ENCODE measurements at regions not wholly inside any gene's neighbourhood (a gene's known extent, or its start where the extent isn't known, plus 50 kb on each side); places are given as distances from the start of the nearest gene placed in this dataset.
A peak's percentile ranks its signal among the peaks of the same experiment; 100 is the strongest.

GRCh38 chr15:62527387-62527786 lies 362.3 kb upstream of the C2CD4B start:
- DNase-seq (ENCODE audit: low read depth) = no peak
- H3K4me3 ChIP-seq (ENCODE audit: low read length) = no peak overlapping the region
- TF ChIP-seq CTCF (conservative IDR thresholded peaks at IDR 0.05; ENCODE audit: low read length) = no peak

- no peak for DNase-seq (ENCODE audit: low read depth)
- TF ChIP-seq CTCF (conservative IDR thresholded peaks at IDR 0.05; ENCODE audit: low read length) = no peak
- H3K4me3 ChIP-seq (ENCODE audit: low read length) = no peak overlapping the region
Observed at GRCh38 chr15:62528505-62528904, 363.4 kb upstream of the C2CD4B start.

- no peak overlapping the region for H3K4me3 ChIP-seq (ENCODE audit: low read length)
- TF ChIP-seq CTCF (conservative IDR thresholded peaks at IDR 0.05; ENCODE audit: low read length) = no peak
- DNase-seq (ENCODE audit: low read depth) = no peak
Observed at GRCh38 chr15:62532367-62532766, 367.3 kb upstream of the C2CD4B start.

GRCh38 chr15:62533687-62534086 lies 368.6 kb upstream of the C2CD4B start:
- TF ChIP-seq CTCF (conservative IDR thresholded peaks at IDR 0.05; ENCODE audit: low read length) = no peak
- peak; percentile 57 for DNase-seq (ENCODE audit: low read depth)
- no peak overlapping the region for H3K4me3 ChIP-seq (ENCODE audit: low read length)

- H3K4me3 ChIP-seq (ENCODE audit: low read length) = no peak overlapping the region
- DNase-seq (ENCODE audit: low read depth) = peak; percentile 48
- TF ChIP-seq CTCF (conservative IDR thresholded peaks at IDR 0.05; ENCODE audit: low read length) = no peak
Observed at GRCh38 chr15:62534996-62535395, 369.9 kb upstream of the C2CD4B start.

- no peak for DNase-seq (ENCODE audit: low read depth)
- no peak overlapping the region for H3K4me3 ChIP-seq (ENCODE audit: low read length)
- no peak for TF ChIP-seq CTCF (conservative IDR thresholded peaks at IDR 0.05; ENCODE audit: low read length)
Observed at GRCh38 chr15:62539236-62539635, 374.2 kb upstream of the C2CD4B start.

- no peak for DNase-seq (ENCODE audit: low read depth)
- no peak overlapping the region for H3K4me3 ChIP-seq (ENCODE audit: low read length)
- no peak for TF ChIP-seq CTCF (conservative IDR thresholded peaks at IDR 0.05; ENCODE audit: low read length)
Observed at GRCh38 chr15:62541250-62541649, 376.2 kb upstream of the C2CD4B start.
